HG03139 (cell line): ENCODE measurements at regions not wholly inside any gene's neighbourhood (a gene's known extent, or its start where the extent isn't known, plus 50 kb on each side); places are given as distances from the start of the nearest gene placed in this dataset.

Source experiments
- ATAC-seq: cut with Tn5 transposase; IDR thresholded peaks from one replicate; pipeline ENCODE4 v1.9.1; 2021; ENCODE audit not compliant: unreplicated experiment

DNA sequence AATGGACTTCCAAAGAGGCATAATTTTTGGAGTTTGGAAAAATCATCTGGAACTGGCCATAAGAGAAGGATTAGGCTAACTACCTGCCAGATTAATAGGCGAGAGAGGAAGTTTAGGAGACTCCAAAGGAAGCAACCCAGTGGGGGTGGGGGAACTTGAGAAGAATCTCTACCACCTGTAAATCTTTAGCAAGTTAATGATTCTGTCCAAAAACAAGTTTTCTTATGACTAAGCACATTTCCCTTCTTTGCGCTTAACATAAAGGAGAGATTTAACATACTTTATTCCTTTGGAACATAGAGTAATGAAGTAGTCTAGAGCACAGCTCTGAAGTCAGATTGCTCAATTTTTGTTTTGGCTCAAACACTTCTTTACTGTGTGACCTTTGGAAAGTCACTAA, 58.2 kb upstream of the PAPPA start:
- ATAC-seq: no peak

GRCh38 chr9:116096046-116096445, 57.5 kb upstream of the PAPPA start:
- no peak for ATAC-seq

GRCh38 chr9:116096853-116097252, 56.7 kb upstream of the PAPPA start:
- no peak for ATAC-seq

GRCh38 chr9:116098476-116098875, 55.1 kb upstream of the PAPPA start:
- no peak for ATAC-seq

DNA sequence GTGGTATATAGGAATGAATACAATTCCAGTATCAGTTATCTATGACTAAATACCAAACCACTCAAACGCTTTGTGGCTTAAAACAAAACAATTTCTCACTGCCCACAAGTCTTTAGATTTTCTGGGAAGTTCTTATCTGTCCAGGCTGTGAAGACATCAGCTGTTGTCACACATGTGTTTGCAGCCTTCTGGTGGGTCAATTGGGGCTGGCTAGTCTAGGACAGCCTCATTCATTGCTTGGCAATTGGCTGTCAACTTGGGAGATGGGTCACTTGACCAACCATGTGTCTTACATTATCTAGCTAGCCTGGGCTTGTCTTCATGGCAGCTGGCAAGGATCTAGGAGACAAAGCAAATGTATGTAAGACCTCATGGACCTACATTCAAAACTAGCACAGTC, 53.8 kb upstream of the PAPPA start:
- ATAC-seq: no peak

GRCh38 chr9:116100711-116101121, 52.9 kb upstream of the PAPPA start:
- no peak for ATAC-seq

GRCh38 chr9:116101516-116101915, 52.1 kb upstream of the PAPPA start:
- ATAC-seq: no peak

DNA sequence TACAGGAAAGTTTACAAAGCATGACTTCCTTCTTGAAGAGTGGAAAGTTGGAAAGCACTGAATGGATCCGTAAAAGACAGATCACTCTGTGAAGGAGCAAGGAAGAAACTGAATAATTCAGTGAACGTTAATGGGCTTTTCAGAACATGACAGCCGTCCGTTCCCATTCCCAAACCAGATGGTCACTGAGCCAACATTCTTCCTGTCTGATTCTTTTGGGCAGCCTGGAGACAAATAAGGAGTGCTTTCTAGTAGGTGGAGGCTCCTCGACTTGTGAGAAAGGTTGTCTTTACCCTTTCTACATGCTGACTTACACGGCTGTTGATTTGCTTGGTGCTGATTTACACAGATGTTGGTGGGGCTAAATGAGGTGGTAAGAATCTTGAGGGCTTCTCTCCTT, 51.0 kb upstream of the PAPPA start:
- ATAC-seq: no peak
